Stimulated activated CD4-positive, alpha-beta T cell treated with anti-CD3 and anti-CD28 coated beads, Interleukin-2, amount 100 ng/mL, for 24 hours (primary cell): ENCODE measurements at regions not wholly inside any gene's neighbourhood (a gene's known extent, or its start where the extent isn't known, plus 50 kb on each side); places are given as distances from the start of the nearest gene placed in this dataset.

ENCODE experiments used
- DNase-seq, 2 donors: peaks; one replicate each; pipeline ENCODE4 v3.0.0-alpha.2; 2020

GRCh38 chr19:28426110-28426729 lies 786.7 kb downstream of the UQCRFS1 start:
- DNase-seq, result no peak

GRCh38 chr19:28425046-28425931 lies 787.7 kb downstream of the UQCRFS1 start:
- DNase-seq, result no peak

- DNase-seq, result no peak
Observed at GRCh38 chr19:28424662-28425045, 788.3 kb downstream of the UQCRFS1 start.

GRCh38 chr19:28424077-28424476 lies 788.9 kb downstream of the UQCRFS1 start:
- no peak for DNase-seq

- DNase-seq, result no peak
Observed at GRCh38 chr19:28422791-28423650, 789.9 kb downstream of the UQCRFS1 start.

GRCh38 chr19:28422046-28422445 lies 790.9 kb downstream of the UQCRFS1 start:
- no peak for DNase-seq

- no peak for DNase-seq
Observed at GRCh38 chr19:28420811-28421550, 792.0 kb downstream of the UQCRFS1 start.

- no peak for DNase-seq
Observed at GRCh38 chr19:28419312-28419711, 793.6 kb downstream of the UQCRFS1 start.

GRCh38 chr19:28417361-28417760 lies 795.6 kb downstream of the UQCRFS1 start:
- DNase-seq, result no peak

- DNase-seq, result no peak
Observed at GRCh38 chr19:28416245-28416644, 796.7 kb downstream of the UQCRFS1 start.

GRCh38 chr19:28414748-28415147 lies 798.2 kb downstream of the UQCRFS1 start:
- no peak for DNase-seq

- DNase-seq, result no peak
Observed at GRCh38 chr19:28409859-28410258, 803.1 kb downstream of the UQCRFS1 start.

- DNase-seq, result no peak
Observed at GRCh38 chr19:28406966-28407365, 806.0 kb downstream of the UQCRFS1 start.

GRCh38 chr19:28405346-28405742 lies 807.6 kb downstream of the UQCRFS1 start:
- no peak for DNase-seq

- DNase-seq, result no peak
Observed at GRCh38 chr19:28404472-28404871, 808.5 kb downstream of the UQCRFS1 start.

GRCh38 chr19:28403690-28404089 lies 809.3 kb downstream of the UQCRFS1 start:
- DNase-seq, result no peak

GRCh38 chr19:28402701-28403290 lies 810.2 kb downstream of the UQCRFS1 start:
- no peak for DNase-seq

GRCh38 chr19:28401739-28402424 lies 811.1 kb downstream of the UQCRFS1 start:
- DNase-seq, result no peak

GRCh38 chr19:28400953-28401671 lies 811.8 kb downstream of the UQCRFS1 start:
- DNase-seq, result no peak

GRCh38 chr19:28399187-28399586 lies 813.8 kb downstream of the UQCRFS1 start:
- no peak for DNase-seq

- DNase-seq, result no peak
Observed at GRCh38 chr19:28397800-28398199, 815.2 kb downstream of the UQCRFS1 start.
